ENCODE measurements at regions not wholly inside any gene's neighbourhood (a gene's known extent, or its start where the extent isn't known, plus 50 kb on each side); places are given as distances from the start of the nearest gene placed in this dataset.
"Not testable (repeated sequence)": the region's sequence is repeated elsewhere in the genome, so short reads cannot be mapped to it uniquely, and the experiment has no call there.

GRCh38 chrX:27057883-27058282 is 405.3 kb downstream of the PPP4R3C start:
- H3K4me1 Mint-ChIP-seq (ENCODE audit: low read depth in 2 of 2): no peaks in the 10 kb centered on the region
- H3K36me3 Mint-ChIP-seq: no peaks in the 10 kb centered on the region
- no peak for DNase-seq (ENCODE audit: low spot score)
- H3K27me3 Mint-ChIP-seq: no peaks in the 10 kb centered on the region
- H3K4me3 Mint-ChIP-seq: no peak overlapping the region
- no peak for ATAC-seq
- peaks cover 4% of the 10 kb centered on the region for H3K9me3 Mint-ChIP-seq
- no peak overlapping the region for H3K27ac Mint-ChIP-seq

- H3K27ac Mint-ChIP-seq: no peak overlapping the region
These were observed 423.8 kb downstream of the PPP4R3C start for GRCh38 chrX:27039332-27039731.

GRCh38 chrX:27008486-27008885 is 454.7 kb downstream of the PPP4R3C start:
- Mint-ChIP-seq H3K27me3 (no peaks in the 10 kb centered on the region), H3K36me3 (no peaks in the 10 kb centered on the region), H3K4me1 (ENCODE audit: low read depth in 2 of 2) (no peaks in the 10 kb centered on the region), H3K27ac (no peak overlapping the region), H3K9me3 (peaks cover 7% of the 10 kb centered on the region), H3K4me3 (no peak overlapping the region)
- DNase-seq (ENCODE audit: low spot score) (no peak), ATAC-seq (no peak)

More at GRCh38 chrX:27039332-27039731, 423.8 kb downstream of the PPP4R3C start:
- no peaks in the 10 kb centered on the region for H3K4me1 Mint-ChIP-seq (ENCODE audit: low read depth in 2 of 2)
- H3K9me3 Mint-ChIP-seq: peaks cover 4% of the 10 kb centered on the region
- H3K36me3 Mint-ChIP-seq: no peaks in the 10 kb centered on the region
- ATAC-seq: no peak
- DNase-seq (ENCODE audit: low spot score): no peak
- H3K4me3 Mint-ChIP-seq: no peak overlapping the region
- no peaks in the 10 kb centered on the region for H3K27me3 Mint-ChIP-seq

- Mint-ChIP-seq H3K4me3 (no peak overlapping the region), H3K27ac (no peak overlapping the region), H3K27me3 (no peaks in the 10 kb centered on the region), H3K9me3 (peaks cover 13% of the 10 kb centered on the region), H3K4me1 (ENCODE audit: low read depth in 2 of 2) (no peaks in the 10 kb centered on the region), H3K36me3 (no peaks in the 10 kb centered on the region)
- DNase-seq (ENCODE audit: low spot score): no peak
- ATAC-seq: no peak
These were observed 463.5 kb downstream of the PPP4R3C start for GRCh38 chrX:26999634-27000033.

GRCh38 chrX:26958261-26958660 is 504.9 kb downstream of the PPP4R3C start:
- no peaks in the 10 kb centered on the region for H3K36me3 Mint-ChIP-seq
- no peak overlapping the region for H3K4me3 Mint-ChIP-seq
- H3K27ac Mint-ChIP-seq: no peak overlapping the region
- no peaks in the 10 kb centered on the region for H3K4me1 Mint-ChIP-seq (ENCODE audit: low read depth in 2 of 2)
- DNase-seq (ENCODE audit: low spot score) (no peak), ATAC-seq (no peak)
- no peaks in the 10 kb centered on the region for H3K27me3 Mint-ChIP-seq
- no peaks in the 10 kb centered on the region for H3K9me3 Mint-ChIP-seq

- no peaks in the 10 kb centered on the region for H3K27me3 Mint-ChIP-seq
- peaks cover 6% of the 10 kb centered on the region for H3K9me3 Mint-ChIP-seq
- H3K36me3 Mint-ChIP-seq: peaks cover 7% of the 10 kb centered on the region
- DNase-seq (ENCODE audit: low spot score): no peak
- ATAC-seq: no peak
- no peak overlapping the region for H3K4me3 Mint-ChIP-seq
- no peaks in the 10 kb centered on the region for H3K4me1 Mint-ChIP-seq (ENCODE audit: low read depth in 2 of 2)
- H3K27ac Mint-ChIP-seq: no peak overlapping the region
These were observed 509.1 kb downstream of the PPP4R3C start for GRCh38 chrX:26954029-26954428.

GRCh38 chrX:26952213-26952612 is 510.9 kb downstream of the PPP4R3C start:
- Mint-ChIP-seq H3K4me3 (no peak overlapping the region), H3K27ac (no peak overlapping the region), H3K4me1 (ENCODE audit: low read depth in 2 of 2) (no peaks in the 10 kb centered on the region), H3K36me3 (peaks cover 12% of the 10 kb centered on the region), H3K27me3 (no peaks in the 10 kb centered on the region), H3K9me3 (peaks cover 13% of the 10 kb centered on the region)
- DNase-seq (ENCODE audit: low spot score) (no peak), ATAC-seq (no peak)

- no peak overlapping the region for H3K27ac Mint-ChIP-seq
- no peaks in the 10 kb centered on the region for H3K36me3 Mint-ChIP-seq
- no peaks in the 10 kb centered on the region for H3K4me1 Mint-ChIP-seq (ENCODE audit: low read depth in 2 of 2)
- H3K9me3 Mint-ChIP-seq: peaks cover 6% of the 10 kb centered on the region
- H3K4me3 Mint-ChIP-seq: no peak overlapping the region
- no peak for DNase-seq (ENCODE audit: low spot score)
- no peaks in the 10 kb centered on the region for H3K27me3 Mint-ChIP-seq
- ATAC-seq: no peak
These were observed 535.7 kb downstream of the PPP4R3C start for GRCh38 chrX:26927419-26927818.

- ATAC-seq: no peak
- H3K9me3 Mint-ChIP-seq: no peaks in the 10 kb centered on the region
- no peak overlapping the region for H3K4me3 Mint-ChIP-seq
- no peak overlapping the region for H3K27ac Mint-ChIP-seq
- H3K36me3 Mint-ChIP-seq: no peaks in the 10 kb centered on the region
- H3K4me1 Mint-ChIP-seq (ENCODE audit: low read depth in 2 of 2): no peaks in the 10 kb centered on the region
- DNase-seq (ENCODE audit: low spot score): no peak
- no peaks in the 10 kb centered on the region for H3K27me3 Mint-ChIP-seq
These were observed 538.1 kb downstream of the PPP4R3C start for GRCh38 chrX:26925088-26925487.

- Mint-ChIP-seq H3K27me3 (no peaks in the 10 kb centered on the region), H3K9me3 (no peaks in the 10 kb centered on the region), H3K27ac (no peak overlapping the region), H3K4me3 (no peak overlapping the region), H3K4me1 (ENCODE audit: low read depth in 2 of 2) (no peaks in the 10 kb centered on the region), H3K36me3 (no peaks in the 10 kb centered on the region)
- ATAC-seq: no peak
- DNase-seq (ENCODE audit: low spot score): no peak
These were observed 540.9 kb downstream of the PPP4R3C start for GRCh38 chrX:26922278-26922677.

GRCh38 chrX:26918631-26919030 is 544.5 kb downstream of the PPP4R3C start:
- no peaks in the 10 kb centered on the region for H3K27me3 Mint-ChIP-seq

GRCh38 chrX:26916991-26917390 is 546.1 kb downstream of the PPP4R3C start:
- no peaks in the 10 kb centered on the region for H3K9me3 Mint-ChIP-seq
- no peak for ATAC-seq
- no peak overlapping the region for H3K4me3 Mint-ChIP-seq
- no peak for DNase-seq (ENCODE audit: low spot score)
- H3K4me1 Mint-ChIP-seq (ENCODE audit: low read depth in 2 of 2): no peaks in the 10 kb centered on the region
- no peak overlapping the region for H3K27ac Mint-ChIP-seq
- no peaks in the 10 kb centered on the region for H3K36me3 Mint-ChIP-seq
- H3K27me3 Mint-ChIP-seq: no peaks in the 10 kb centered on the region

More at GRCh38 chrX:26918631-26919030, 544.5 kb downstream of the PPP4R3C start:
- Mint-ChIP-seq H3K27ac (no peak overlapping the region), H3K36me3 (no peaks in the 10 kb centered on the region), H3K9me3 (no peaks in the 10 kb centered on the region), H3K4me3 (no peak overlapping the region), H3K4me1 (ENCODE audit: low read depth in 2 of 2) (no peaks in the 10 kb centered on the region)
- DNase-seq (ENCODE audit: low spot score) (no peak), ATAC-seq (no peak)

- H3K9me3 Mint-ChIP-seq: peaks cover 5% of the 10 kb centered on the region
- no peak for DNase-seq (ENCODE audit: low spot score)
- no peaks in the 10 kb centered on the region for H3K4me1 Mint-ChIP-seq (ENCODE audit: low read depth in 2 of 2)
These were observed 548.1 kb downstream of the PPP4R3C start for GRCh38 chrX:26915064-26915463.

GRCh38 chrX:26914232-26914631 is 548.9 kb downstream of the PPP4R3C start:
- Mint-ChIP-seq H3K4me1 (ENCODE audit: low read depth in 2 of 2) (no peaks in the 10 kb centered on the region), H3K4me3 (no peak overlapping the region), H3K36me3 (no peaks in the 10 kb centered on the region), H3K27ac (no peak overlapping the region), H3K27me3 (no peaks in the 10 kb centered on the region), H3K9me3 (peaks cover 8% of the 10 kb centered on the region)
- ATAC-seq (no peak), DNase-seq (ENCODE audit: low spot score) (no peak)

More at GRCh38 chrX:26915064-26915463, 548.1 kb downstream of the PPP4R3C start:
- no peaks in the 10 kb centered on the region for H3K36me3 Mint-ChIP-seq
- no peaks in the 10 kb centered on the region for H3K27me3 Mint-ChIP-seq
- H3K27ac Mint-ChIP-seq: no peak overlapping the region
- no peak for ATAC-seq
- no peak overlapping the region for H3K4me3 Mint-ChIP-seq

GRCh38 chrX:26911785-26912184 is 551.4 kb downstream of the PPP4R3C start:
- not testable (repeated sequence) for H3K4me1 Mint-ChIP-seq (ENCODE audit: low read depth in 2 of 2); H3K27me3 Mint-ChIP-seq; H3K9me3 Mint-ChIP-seq; H3K4me3 Mint-ChIP-seq; ATAC-seq; H3K36me3 Mint-ChIP-seq; DNase-seq (ENCODE audit: low spot score); H3K27ac Mint-ChIP-seq

Data from natural killer cell treated with Interleukin-12 subunit alpha and Interleukin-12 subunit beta and Interleukin-15 and Interleukin-18, amount 100 ng/mL, for 72 hours (primary cell).